Thyroid gland (tissue), 4 donors: ENCODE measurements at regions not wholly inside any gene's neighbourhood (a gene's known extent, or its start where the extent isn't known, plus 50 kb on each side); places are given as distances from the start of the nearest gene placed in this dataset.
A peak's percentile ranks its signal among the peaks of the same experiment; 100 is the strongest.

Experiments used
- DNase-seq, 2 donors: peaks; one replicate each; pipeline ENCODE4 v3.0.0-alpha.2; 2019
- H3K27ac ChIP-seq, 3 donors: fragments of 200-600 bp; sonication (generic); 1 replicate in 2 of 3; 2 replicates in 1 of 3; pipeline ENCODE4 v1.5.1; 2016 to 2019; ENCODE audit warnings: mild to moderate bottlenecking in 1 of 3, moderate library complexity in 1 of 3
- H3K27me3 ChIP-seq: fragments of 200-600 bp; sonication (generic); one replicate; pipeline ENCODE4 v1.5.1; 2019
- H3K36me3 ChIP-seq, 2 donors: fragments of 200-600 bp; sonication (generic); one replicate each; pipeline ENCODE4 v1.5.1; 2016 to 2019
- H3K4me1 ChIP-seq, 2 donors: fragments of 200-600 bp; sonication (generic); one replicate each; pipeline ENCODE4 v1.5.1; 2017 to 2019
- H3K4me3 ChIP-seq, 3 donors: fragments of 200-600 bp; sonication (generic); replicated peaks in 1 of 3; 1 replicate in 2 of 3; 2 replicates in 1 of 3; pipeline ENCODE4 v1.5.1; 2016; ENCODE audit warnings: mild to moderate bottlenecking in 1 of 3
- H3K9me3 ChIP-seq: fragments of 200-600 bp; sonication (generic); one replicate; pipeline ENCODE4 v1.5.1; 2017
- CTCF ChIP-seq, 6 experiments: fragments of 200-600 bp in 3 of 6; fragments of 450-650 bp in 3 of 6; sonication (generic) in 3 of 6; IDR thresholded peaks; one replicate each; pipeline ENCODE4 v1.5.1; 2016 to 2019; ENCODE audit warnings: antibody characterized with exemption in 6 of 6, mild to moderate bottlenecking in 2 of 6, inconsistent platforms in 1 of 6, moderate library complexity in 1 of 6
- POLR2A ChIP-seq, 2 donors: fragments of 450-650 bp; IDR thresholded peaks; one replicate each; pipeline ENCODE4 v1.6.1; 2017; ENCODE audit warnings: antibody characterized with exemption in 2 of 2, mild to moderate bottlenecking in 2 of 2, moderate library complexity in 1 of 2
- WGBS, 2 donors: methylation state at CpG; one replicate each; pipeline ENCODE4 v1.1.5; 2017; 5-methylcytosine and 5-hydroxymethylcytosine counted together
- intact Hi-C: fragments of 100-400 bp; cut with DNase I; formaldehyde crosslinking; loops from one replicate; pipeline ENCODE4 v1.15.1; 2023

GRCh38 chr10:3579845-3580244 lies 205.2 kb downstream of the KLF6 start:
- 23 to 40% methylated on average over 3 of the region's 3 CpGs for WGBS, 2 donors
- H3K27ac ChIP-seq = no peak overlapping the region
- intact Hi-C loops = no loop called here
- peaks cover 0 to 7% of the 10 kb centered on the region in 2 donors for H3K4me1 ChIP-seq
- H3K27me3 ChIP-seq = no peaks in the 10 kb centered on the region
- H3K36me3 ChIP-seq = no peaks in the 10 kb centered on the region
- no peaks in the 10 kb centered on the region for H3K9me3 ChIP-seq
- no peak overlapping the region for H3K4me3 ChIP-seq
- no peak for TF ChIP-seq POLR2A (IDR thresholded peaks at IDR 0.05)
- no peak for TF ChIP-seq CTCF (IDR thresholded peaks at IDR 0.05)
- no peak for DNase-seq

GRCh38 chr10:3578682-3579081 lies 206.3 kb downstream of the KLF6 start:
- TF ChIP-seq CTCF (IDR thresholded peaks at IDR 0.05) (no peak), POLR2A (IDR thresholded peaks at IDR 0.05) (no peak)
- intact Hi-C loops = no loop called here
- peaks cover 0 to 14% of the 10 kb centered on the region in 2 donors for H3K4me1 ChIP-seq
- no peak overlapping the region for H3K4me3 ChIP-seq
- H3K27me3 ChIP-seq = no peaks in the 10 kb centered on the region
- DNase-seq = no peak
- H3K9me3 ChIP-seq = no peaks in the 10 kb centered on the region
- no peak overlapping the region for H3K27ac ChIP-seq
- H3K36me3 ChIP-seq = no peaks in the 10 kb centered on the region

- DNase-seq = peak; percentile 51 to 64
- 46 to 55% methylated on average over 3 of the region's 3 CpGs for WGBS, 2 donors
- Histone ChIP-seq H3K27me3 (no peaks in the 10 kb centered on the region), H3K4me3 (no peak overlapping the region), H3K36me3 (no peaks in the 10 kb centered on the region), H3K27ac (no peak overlapping the region), H3K9me3 (no peaks in the 10 kb centered on the region), H3K4me1 (peaks cover 0 to 14% of the 10 kb centered on the region in 2 donors)
- TF ChIP-seq POLR2A (IDR thresholded peaks at IDR 0.05) (no peak), CTCF (IDR thresholded peaks at IDR 0.05) (no peak)
- intact Hi-C loops = no loop called here
These were observed 206.8 kb downstream of the KLF6 start for GRCh38 chr10:3578159-3578558.

- no peaks in the 10 kb centered on the region for H3K27me3 ChIP-seq
These were observed 210.6 kb downstream of the KLF6 start for GRCh38 chr10:3574451-3574850.

GRCh38 chr10:3573498-3573897 lies 211.5 kb downstream of the KLF6 start:
- intact Hi-C loops = no loop called here

More at GRCh38 chr10:3574451-3574850, 210.6 kb downstream of the KLF6 start:
- no peaks in the 10 kb centered on the region for H3K9me3 ChIP-seq
- peak; percentile 11 to 41 for DNase-seq
- peaks cover 0 to 14% of the 10 kb centered on the region in 2 donors for H3K4me1 ChIP-seq
- no peak overlapping the region for H3K4me3 ChIP-seq
- WGBS, 2 donors = 40 to 49% methylated on average over 10 of the region's 10 CpGs
- H3K27ac ChIP-seq = peak overlapping the region in 1 of 3 donors; percentile 14
- intact Hi-C loops = no loop called here
- no peaks in the 10 kb centered on the region for H3K36me3 ChIP-seq
- TF ChIP-seq POLR2A (IDR thresholded peaks at IDR 0.05) = no peak
- TF ChIP-seq CTCF (IDR thresholded peaks at IDR 0.05) = no peak

More at GRCh38 chr10:3573498-3573897, 211.5 kb downstream of the KLF6 start:
- TF ChIP-seq CTCF (IDR thresholded peaks at IDR 0.05) (no peak), POLR2A (IDR thresholded peaks at IDR 0.05) (no peak)
- 78 to 84% methylated on average over 8 of the region's 8 CpGs for WGBS, 2 donors
- H3K27ac ChIP-seq = no peak overlapping the region
- no peak for DNase-seq
- no peak overlapping the region for H3K4me3 ChIP-seq
- no peaks in the 10 kb centered on the region for H3K36me3 ChIP-seq
- no peaks in the 10 kb centered on the region for H3K27me3 ChIP-seq
- H3K9me3 ChIP-seq = no peaks in the 10 kb centered on the region
- H3K4me1 ChIP-seq = peaks cover 0 to 13% of the 10 kb centered on the region in 2 donors
